A549 (cell line): ENCODE measurements at regions not wholly inside any gene's neighbourhood (a gene's known extent, or its start where the extent isn't known, plus 50 kb on each side); places are given as distances from the start of the nearest gene placed in this dataset.

ENCODE experiments used
- ATAC-seq, 2 experiments: fragments of 200-7000 bp in 1 of 2; fragments of >200 bp in 1 of 2; cut with Nextera tagmentation in 1 of 2; cut with Tn5 transposase in 1 of 2; 3 replicates each; pipeline versions ENCODE4 v1.8.0 to v1.9.1; 2018 to 2020; ENCODE audit warnings: mild to moderate bottlenecking in 1 of 2, moderate library complexity in 1 of 2
- CTCF ChIA-PET: fragments of 300-600 bp; sonication (Branson Sonifier 250); formaldehyde crosslinking; extraction: SDS; loops from one replicate; lab custom pipeline; 2021; ENCODE audit warnings: antibody characterized with exemption, inconsistent platforms; lab: Yijun Ruan, JAX
- POLR2A ChIA-PET: fragments of 350-600 bp; formaldehyde crosslinking; extraction: SDS; loops from one replicate; lab custom pipeline; 2021; ENCODE audit warnings: antibody characterized with exemption, inconsistent platforms; lab: Yijun Ruan, JAX
- DNase-seq, 2 experiments: peaks; one replicate each; pipeline versions ENCODE4 v3.0.0 to v3.0.0-alpha.2; 2011 to 2016; ENCODE audit warnings: low read depth in 1 of 2, low spot score in 1 of 2
- FAIRE-seq: peaks from 2 replicates; lab custom pipeline; 2011; peaks lifted over from hg19 to GRCh38; lab: Jason Lieb, UNC
- H3K27ac ChIP-seq, 2 experiments: fragments of >200 bp; sonication (Bioruptor Twin); formaldehyde crosslinking; 3 replicates each; pipeline ENCODE4 v1.5.1; 2016 to 2017
- H3K4me1 ChIP-seq: fragments of >200 bp; sonication (Bioruptor Twin); formaldehyde crosslinking; 3 replicates; pipeline ENCODE4 v1.6.1; 2016
- H3K4me2 ChIP-seq: fragments of >200 bp; sonication (Bioruptor Twin); formaldehyde crosslinking; 3 replicates; pipeline ENCODE4 v1.6.1; 2016
- H3K4me3 ChIP-seq: fragments of >200 bp; sonication (Bioruptor Twin); formaldehyde crosslinking; 3 replicates; pipeline ENCODE4 v1.5.1; 2016
- H3K9me3 ChIP-seq: fragments of >200 bp; sonication (Bioruptor Twin); formaldehyde crosslinking; 3 replicates; pipeline ENCODE4 v1.6.1; 2016
- BCL3 ChIP-seq: fragments of >200 bp; sonication (Bioruptor Twin); formaldehyde crosslinking; IDR thresholded peaks from 3 replicates; pipeline ENCODE4 v1.6.1; 2016
- CTCF ChIP-seq: fragments of >200 bp; sonication (Bioruptor Twin); formaldehyde crosslinking; IDR thresholded peaks from 3 replicates; pipeline ENCODE4 v1.5.1; 2016
- E2F6 ChIP-seq: IDR thresholded peaks from 2 replicates; pipeline ENCODE4 v1.6.1; 2012; ENCODE audit warnings: low read depth, borderline replicate concordance
- EHF ChIP-seq: fragments of 250-450 bp; sonication (Bioruptor Pico); IDR thresholded peaks from 2 replicates; pipeline ENCODE4 v1.5.0; 2020; ENCODE audit warnings: mild to moderate bottlenecking
- EHMT2 ChIP-seq: fragments of 200-600 bp; sonication (generic); IDR thresholded peaks from 2 replicates; pipeline ENCODE4 v1.6.1; 2016; ENCODE audit warnings: antibody characterized with exemption, low read depth, mild to moderate bottlenecking, moderate library complexity
- ESRRA ChIP-seq: fragments of 150-350 bp; IDR thresholded peaks from 2 replicates; pipeline ENCODE4 v1.6.1; 2014; ENCODE audit warnings: mild to moderate bottlenecking, low read length, borderline replicate concordance
- FOSB ChIP-seq: fragments of 250-450 bp; sonication (Bioruptor Pico); IDR thresholded peaks from 2 replicates; pipeline ENCODE4 v1.5.0; 2020; ENCODE audit warnings: mild to moderate bottlenecking, moderate library complexity
- FOXS1 ChIP-seq: fragments of 250-450 bp; sonication (Bioruptor Pico); IDR thresholded peaks from 2 replicates; pipeline ENCODE4 v1.5.0; 2020; ENCODE audit warnings: mild to moderate bottlenecking, moderate library complexity
- GATA3 ChIP-seq: IDR thresholded peaks from 2 replicates; pipeline ENCODE4 v1.6.1; 2012; ENCODE audit warnings: borderline replicate concordance
- HMGXB4 ChIP-seq: fragments of 250-450 bp; sonication (Bioruptor Pico); IDR thresholded peaks from 2 replicates; pipeline ENCODE4 v1.5.0; 2021; ENCODE audit warnings: mild to moderate bottlenecking, moderate library complexity, borderline replicate concordance
- HOXB5 ChIP-seq: fragments of 250-450 bp; sonication (Bioruptor Pico); IDR thresholded peaks from 2 replicates; pipeline ENCODE4 v1.5.0; 2020; ENCODE audit warnings: mild to moderate bottlenecking, moderate library complexity
- JUN ChIP-seq, 2 experiments: fragments of >200 bp; sonication (Bioruptor Twin); formaldehyde crosslinking; IDR thresholded peaks; 2 replicates in 1 of 2; 3 replicates in 1 of 2; pipeline ENCODE4 v1.6.1; 2016 to 2017
- MAFK ChIP-seq: fragments of 450-650 bp; IDR thresholded peaks from 2 replicates; pipeline ENCODE4 v1.6.1; 2014; ENCODE audit not compliant: partially characterized antibody
- MYC ChIP-seq: IDR thresholded peaks from 2 replicates; pipeline ENCODE4 v1.6.1; 2012; ENCODE audit warnings: mild to moderate bottlenecking, inconsistent platforms, low read length, improper control_type of control experiment, borderline replicate concordance
- NFE2L2 ChIP-seq: fragments of 150-350 bp; conservative IDR thresholded peaks from 2 replicates; pipeline ENCODE4 v1.6.1; 2014; ENCODE audit warnings: low read length
- NR3C1 ChIP-seq: fragments of >200 bp; sonication (Bioruptor Twin); formaldehyde crosslinking; IDR thresholded peaks from 3 replicates; pipeline ENCODE4 v1.6.1; 2017
- POLR2AphosphoS2 ChIP-seq: conservative IDR thresholded peaks from 2 replicates; pipeline ENCODE4 v1.6.1; 2012; ENCODE audit warnings: low read length, improper control_type of control experiment, inconsistent platforms
- RARB ChIP-seq: fragments of 250-450 bp; sonication (Bioruptor Pico); IDR thresholded peaks from 2 replicates; pipeline ENCODE4 v1.8.0; 2021; ENCODE audit warnings: mild to moderate bottlenecking, moderate library complexity
- RCOR1 ChIP-seq: fragments of 150-350 bp; IDR thresholded peaks from 2 replicates; pipeline ENCODE4 v1.6.1; 2014; ENCODE audit warnings: antibody characterized with exemption, low read length, low read depth
- RNF2 ChIP-seq: fragments of 200-600 bp; sonication (generic); IDR thresholded peaks from 2 replicates; pipeline ENCODE4 v1.6.1; 2016; ENCODE audit warnings: low read depth, mild to moderate bottlenecking, antibody characterized with exemption, moderate library complexity, borderline replicate concordance
- TP53 ChIP-seq: fragments of 250-450 bp; sonication (Bioruptor Pico); IDR thresholded peaks from 2 replicates; pipeline ENCODE4 v1.5.0; 2021; ENCODE audit warnings: mild to moderate bottlenecking, moderate library complexity
- ZSCAN20 ChIP-seq: fragments of 250-450 bp; sonication (Bioruptor Pico); IDR thresholded peaks from 2 replicates; pipeline ENCODE4 v1.8.0; 2022; ENCODE audit warnings: mild to moderate bottlenecking, moderate library complexity
- WGBS: methylation state at CpG from one replicate; pipeline ENCODE4 v1.1.6; 2017; ENCODE audit errors: missing lambda C conversion rate; 5-methylcytosine and 5-hydroxymethylcytosine counted together
- TF ChIP-seq, protein P1 (sequence below): fragments of 450-650 bp; IDR thresholded peaks from 2 replicates; pipeline ENCODE4 v1.6.1; 2014; ENCODE audit warnings: antibody characterized with exemption
- TF ChIP-seq, protein P2 (sequence below): IDR thresholded peaks from 2 replicates; pipeline ENCODE4 v1.6.1; 2012
- TF ChIP-seq, protein P3 (sequence below): fragments of >200 bp; sonication (Bioruptor Twin); formaldehyde crosslinking; IDR thresholded peaks from 2 replicates; pipeline ENCODE4 v1.6.1; 2016
- TF ChIP-seq, protein P4 (sequence below): fragments of 250-450 bp; sonication (Bioruptor Pico); IDR thresholded peaks from 2 replicates; pipeline ENCODE4 v1.5.0; 2020; ENCODE audit warnings: low read depth, mild to moderate bottlenecking, moderate library complexity

GRCh38 chr10:37479469-37479868 is 354.1 kb downstream of the ANKRD30A start:
- Histone ChIP-seq H3K4me1 (peaks cover 8% of the 10 kb centered on the region; the same call in 1 of the 3 replicates), H3K27ac (no peak overlapping the region), H3K9me3 (no peaks in the 10 kb centered on the region), H3K4me2 (no peak overlapping the region), H3K4me3 (no peak overlapping the region)
- ChIA-PET POLR2A (no interaction called here), CTCF (no interaction called here)
- ATAC-seq (no peak), FAIRE-seq (no peak), DNase-seq (no peak)
- no peak for TF ChIP-seq CTCF
- no peak for TF ChIP-seq NFE2L2
- TF ChIP-seq POLR2AphosphoS2: no peak
- no peak for TF ChIP-seq TP53
- TF ChIP-seq, protein P1, sequence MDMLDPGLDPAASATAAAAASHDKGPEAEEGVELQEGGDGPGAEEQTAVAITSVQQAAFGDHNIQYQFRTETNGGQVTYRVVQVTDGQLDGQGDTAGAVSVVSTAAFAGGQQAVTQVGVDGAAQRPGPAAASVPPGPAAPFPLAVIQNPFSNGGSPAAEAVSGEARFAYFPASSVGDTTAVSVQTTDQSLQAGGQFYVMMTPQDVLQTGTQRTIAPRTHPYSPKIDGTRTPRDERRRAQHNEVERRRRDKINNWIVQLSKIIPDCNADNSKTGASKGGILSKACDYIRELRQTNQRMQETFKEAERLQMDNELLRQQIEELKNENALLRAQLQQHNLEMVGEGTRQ: no peak
- no peak for TF ChIP-seq BCL3
- no peak for TF ChIP-seq E2F6
- TF ChIP-seq ESRRA: no peak
- TF ChIP-seq RCOR1: no peak
- TF ChIP-seq ZSCAN20 (CRISPR knock-in tag): no peak
- TF ChIP-seq, protein P2, sequence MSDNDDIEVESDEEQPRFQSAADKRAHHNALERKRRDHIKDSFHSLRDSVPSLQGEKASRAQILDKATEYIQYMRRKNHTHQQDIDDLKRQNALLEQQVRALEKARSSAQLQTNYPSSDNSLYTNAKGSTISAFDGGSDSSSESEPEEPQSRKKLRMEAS: no peak
- TF ChIP-seq, protein P3, sequence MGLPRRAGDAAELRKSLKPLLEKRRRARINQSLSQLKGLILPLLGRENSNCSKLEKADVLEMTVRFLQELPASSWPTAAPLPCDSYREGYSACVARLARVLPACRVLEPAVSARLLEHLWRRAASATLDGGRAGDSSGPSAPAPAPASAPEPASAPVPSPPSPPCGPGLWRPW: no peak
- TF ChIP-seq JUN (IDR thresholded peaks at IDR 0.05): no peak
- no peak for TF ChIP-seq NR3C1
- TF ChIP-seq MAFK: no peak
- no peak for TF ChIP-seq EHF (CRISPR knock-in tag)
- 88% methylated on average over 7 of the region's 7 CpGs for WGBS

- Histone ChIP-seq H3K4me2 (no peak overlapping the region), H3K27ac (peak overlapping the region in 1 of 2 experiments; percentile 23; a peak in 1 of 6 replicates), H3K4me3 (no peak overlapping the region), H3K9me3 (no peaks in the 10 kb centered on the region), H3K4me1 (peaks cover 8% of the 10 kb centered on the region; the same call in 1 of the 3 replicates)
- WGBS: 72% methylated on average over 5 of the region's 5 CpGs
- TF ChIP-seq HOXB5 (CRISPR knock-in tag) (no peak), CTCF (no peak), FOXS1 (CRISPR knock-in tag) (no peak), HMGXB4 (CRISPR knock-in tag) (no peak), GATA3 (no peak), RNF2 (no peak), ZSCAN20 (CRISPR knock-in tag) (no peak), EHMT2 (no peak), RARB (CRISPR knock-in tag) (no peak), MYC (no peak), NFE2L2 (no peak), FOSB (CRISPR knock-in tag) (no peak)
- TF ChIP-seq, protein P4, sequence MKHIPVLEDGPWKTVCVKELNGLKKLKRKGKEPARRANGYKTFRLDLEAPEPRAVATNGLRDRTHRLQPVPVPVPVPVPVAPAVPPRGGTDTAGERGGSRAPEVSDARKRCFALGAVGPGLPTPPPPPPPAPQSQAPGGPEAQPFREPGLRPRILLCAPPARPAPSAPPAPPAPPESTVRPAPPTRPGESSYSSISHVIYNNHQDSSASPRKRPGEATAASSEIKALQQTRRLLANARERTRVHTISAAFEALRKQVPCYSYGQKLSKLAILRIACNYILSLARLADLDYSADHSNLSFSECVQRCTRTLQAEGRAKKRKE (CRISPR knock-in tag): no peak
- CTCF ChIA-PET: no interaction called here
- no peak for FAIRE-seq
- no peak for ATAC-seq
- POLR2A ChIA-PET: no interaction called here
- no peak for DNase-seq
These were observed 353.0 kb downstream of the ANKRD30A start for GRCh38 chr10:37478381-37478780.
